ENCODE measurements at regions not wholly inside any gene's neighbourhood (a gene's known extent, or its start where the extent isn't known, plus 50 kb on each side); places are given as distances from the start of the nearest gene placed in this dataset.
"Not testable (repeated sequence)": the region's sequence is repeated elsewhere in the genome, so short reads cannot be mapped to it uniquely, and the experiment has no call there.

DNA sequence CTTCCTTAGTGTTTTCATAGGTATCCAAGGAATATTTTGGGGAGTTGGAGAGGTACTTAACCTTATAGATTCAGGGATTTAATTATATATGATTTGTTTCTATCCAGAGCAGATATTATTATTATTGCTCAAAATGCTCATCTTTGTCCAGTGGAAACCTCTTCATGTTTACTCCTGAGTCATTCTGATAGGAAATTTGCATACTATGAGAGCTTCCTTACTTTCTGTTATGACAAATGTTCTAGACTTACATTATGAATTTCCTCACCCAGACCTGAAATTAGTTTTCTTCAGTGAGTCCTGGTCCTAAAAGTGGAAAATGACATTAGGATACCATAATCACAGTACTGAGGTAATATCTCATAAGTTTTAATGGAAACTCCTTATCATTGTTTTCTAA lies 57.5 kb upstream of the PLPPR5 start:
- no peak for DNase-seq

DNA sequence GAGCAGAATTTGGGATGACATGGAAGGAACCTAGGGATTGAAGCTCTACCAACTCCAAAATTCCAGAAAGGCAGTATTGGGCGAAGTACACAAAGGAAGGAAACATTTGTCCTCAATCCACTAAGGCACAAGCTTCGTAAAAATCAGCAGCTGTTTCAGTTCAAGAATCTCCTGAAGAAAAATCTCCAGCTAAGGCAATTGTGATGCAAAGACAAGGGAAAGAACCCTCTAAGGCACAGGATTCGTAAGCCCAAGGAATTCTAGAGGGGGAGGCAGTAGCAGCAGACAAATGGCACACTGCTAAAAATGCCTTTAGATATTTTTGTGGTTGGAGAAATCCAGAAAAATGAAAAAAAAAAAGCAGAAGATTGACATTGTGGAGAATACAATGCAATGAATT lies 64.5 kb upstream of the PLPPR5 start:
- no peak for DNase-seq

DNA sequence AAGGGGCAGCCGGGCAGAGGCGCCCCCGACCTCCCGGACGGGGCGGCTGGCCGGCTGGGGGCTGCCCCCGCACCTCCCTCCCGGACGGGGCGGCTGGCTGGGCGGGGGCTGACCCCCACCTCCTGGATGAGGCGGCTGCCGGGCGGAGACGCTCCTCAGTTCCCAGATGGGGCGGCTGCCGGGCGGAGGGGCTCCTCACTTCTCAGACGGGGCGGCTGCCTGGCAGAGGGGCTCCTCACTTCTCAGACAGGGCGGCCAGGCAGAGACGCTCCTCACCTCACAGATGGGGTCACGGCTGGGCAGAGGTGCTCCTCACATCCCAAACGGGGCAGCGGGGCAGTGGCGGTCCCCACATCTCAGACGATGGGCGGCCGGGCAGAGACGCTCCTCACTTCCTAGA lies 73.9 kb upstream of the PLPPR5 start:
- DNase-seq, result not testable (repeated sequence)

DNA sequence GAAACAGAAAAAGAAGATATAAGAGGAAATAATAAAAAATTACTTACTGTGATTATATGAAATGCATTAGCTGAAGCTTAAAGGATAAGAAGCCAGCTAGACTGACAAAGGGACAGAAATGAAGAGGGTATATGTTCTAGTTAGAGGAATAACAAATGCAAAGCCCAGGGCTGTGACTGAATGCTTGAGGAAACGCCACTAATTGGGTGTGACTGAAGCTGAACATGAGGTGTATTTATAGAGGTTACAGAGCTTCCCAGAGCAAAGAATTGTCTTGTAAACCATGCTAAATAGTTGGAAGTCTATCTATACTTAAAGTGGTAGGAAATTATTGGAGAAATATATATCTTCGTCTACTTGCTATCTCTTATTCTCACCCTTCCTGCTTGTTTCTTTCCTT lies 77.7 kb upstream of the PLPPR5 start:
- no peak for DNase-seq

DNA sequence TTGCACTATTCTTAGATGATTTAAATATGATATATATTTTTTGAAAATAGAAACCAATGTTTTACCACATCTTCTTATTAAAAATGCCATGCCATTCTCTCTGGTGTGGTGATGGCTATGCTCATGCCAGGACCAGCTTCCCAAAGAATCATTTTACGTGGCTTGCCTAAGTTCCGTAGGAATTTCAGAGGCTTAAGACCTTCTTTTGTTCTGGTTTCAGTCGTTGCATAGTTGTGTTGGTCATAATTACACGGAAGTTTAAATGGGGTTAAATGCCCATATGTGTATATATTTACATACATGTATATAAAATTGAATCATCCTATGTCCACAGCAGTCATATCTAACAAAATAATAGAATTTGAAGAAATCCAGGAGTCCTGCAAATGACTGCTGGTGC lies 78.7 kb upstream of the PLPPR5 start:
- DNase-seq, result no peak

GRCh38 chr1:99084562-99084961 lies 79.9 kb upstream of the PLPPR5 start:
- no peak for DNase-seq

- DNase-seq, result no peak
These were observed 81.4 kb upstream of the PLPPR5 start for GRCh38 chr1:99086057-99086456.

DNA sequence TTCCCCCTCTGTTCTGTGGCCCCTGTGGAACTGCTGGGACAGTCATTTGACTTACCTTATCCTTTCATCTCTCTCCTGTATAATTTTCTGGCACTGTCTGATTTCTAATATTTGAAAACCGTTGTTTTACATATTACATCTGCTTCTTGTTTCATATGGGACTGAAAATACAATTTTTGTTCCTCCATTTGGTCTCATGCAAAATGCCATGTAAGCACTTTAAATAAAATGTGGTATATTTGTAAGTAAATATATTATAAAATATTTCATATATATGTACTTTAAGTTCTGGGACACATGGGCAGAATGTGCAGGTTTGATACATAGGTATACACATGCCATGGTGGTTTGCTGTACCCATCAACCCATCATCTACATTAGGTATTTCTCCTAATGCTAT lies 93.9 kb upstream of the PLPPR5 start:
- no peak for DNase-seq

GRCh38 chr1:99106274-99106673 lies 101.6 kb upstream of the PLPPR5 start:
- no peak for DNase-seq

DNA sequence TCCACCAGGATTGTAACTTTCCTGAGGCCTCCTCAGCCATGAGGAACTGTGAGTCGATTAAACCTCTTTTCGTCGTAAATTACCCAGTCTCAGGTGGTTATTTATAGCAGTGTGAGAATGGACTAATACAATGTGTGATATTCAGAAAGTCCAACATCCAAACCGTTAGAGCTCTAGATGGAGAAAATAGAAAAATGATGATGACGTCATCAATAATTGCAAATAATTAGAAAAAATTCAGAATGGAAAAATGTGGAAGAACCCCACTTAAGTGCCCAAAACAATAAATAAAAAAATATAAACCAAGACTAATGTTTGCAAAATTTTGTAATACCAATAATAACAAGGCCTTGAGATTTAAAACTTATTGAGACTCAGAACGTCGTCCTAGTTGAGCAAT lies 103.0 kb upstream of the PLPPR5 start:
- no peak for DNase-seq

GRCh38 chr1:99110140-99111041 lies 105.7 kb upstream of the PLPPR5 start:
- DNase-seq, result no peak

DNA sequence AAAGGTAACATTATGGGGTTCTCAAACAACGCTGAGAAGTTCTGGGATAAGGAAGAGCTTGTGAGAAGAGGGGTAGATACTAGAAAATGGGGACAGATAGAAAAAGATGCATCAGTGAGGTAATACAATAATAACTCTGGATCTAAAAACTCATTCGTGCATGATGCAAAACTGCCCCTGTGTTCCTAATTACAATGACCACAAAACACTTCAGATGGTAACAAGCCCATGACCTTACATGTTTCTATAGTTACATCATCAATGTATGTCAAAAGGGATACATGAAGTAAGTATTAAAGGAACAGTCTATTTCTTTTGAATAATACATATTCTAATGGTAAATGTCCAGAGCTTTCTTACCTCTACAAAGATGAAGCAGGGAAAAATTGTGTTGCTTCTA lies 110.6 kb upstream of the PLPPR5 start:
- DNase-seq, result no peak

- no peak for DNase-seq
These were observed 114.5 kb upstream of the PLPPR5 start for GRCh38 chr1:99119188-99119587.

GRCh38 chr1:99122039-99122438 lies 117.4 kb upstream of the PLPPR5 start:
- no peak for DNase-seq

DNA sequence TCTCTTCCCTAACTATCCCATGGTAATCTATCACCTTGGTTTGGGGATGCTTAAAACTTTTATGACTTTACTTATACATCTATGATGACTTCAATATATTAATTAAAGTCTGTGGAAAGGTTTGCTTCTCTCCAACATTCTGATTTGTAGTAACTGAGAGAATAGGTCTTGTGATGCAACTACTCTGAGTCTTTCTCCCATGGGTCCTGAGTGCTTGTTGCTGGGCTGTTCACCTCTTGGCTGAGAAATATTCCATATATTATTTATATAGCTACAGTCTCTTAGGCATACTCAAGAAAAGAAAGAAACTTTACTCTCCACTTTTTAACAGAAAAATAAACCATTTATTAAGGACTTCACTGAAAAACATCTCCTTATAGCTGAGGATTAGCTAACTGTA lies 119.3 kb upstream of the PLPPR5 start:
- DNase-seq, result no peak

DNA sequence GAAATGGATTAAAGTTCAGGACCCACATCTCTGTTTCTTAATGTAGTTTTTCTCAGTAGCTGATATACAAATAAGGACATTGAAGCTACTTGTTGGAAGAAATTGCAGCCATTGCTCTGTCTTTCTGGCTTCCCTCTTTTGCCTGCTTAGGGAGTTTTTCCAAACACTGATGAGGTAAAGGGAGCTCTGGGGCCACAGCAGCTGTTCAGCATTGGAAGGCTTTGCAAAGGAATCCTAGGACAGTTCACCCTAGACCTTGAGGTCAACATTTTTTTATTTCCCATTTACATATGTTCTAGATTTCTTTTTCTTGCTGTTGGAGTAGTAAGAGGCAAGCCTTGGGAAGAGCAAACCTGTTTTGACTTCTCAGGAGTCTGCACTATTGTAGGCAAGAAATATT lies 126.9 kb upstream of the PLPPR5 start:
- DNase-seq, result no peak

DNA sequence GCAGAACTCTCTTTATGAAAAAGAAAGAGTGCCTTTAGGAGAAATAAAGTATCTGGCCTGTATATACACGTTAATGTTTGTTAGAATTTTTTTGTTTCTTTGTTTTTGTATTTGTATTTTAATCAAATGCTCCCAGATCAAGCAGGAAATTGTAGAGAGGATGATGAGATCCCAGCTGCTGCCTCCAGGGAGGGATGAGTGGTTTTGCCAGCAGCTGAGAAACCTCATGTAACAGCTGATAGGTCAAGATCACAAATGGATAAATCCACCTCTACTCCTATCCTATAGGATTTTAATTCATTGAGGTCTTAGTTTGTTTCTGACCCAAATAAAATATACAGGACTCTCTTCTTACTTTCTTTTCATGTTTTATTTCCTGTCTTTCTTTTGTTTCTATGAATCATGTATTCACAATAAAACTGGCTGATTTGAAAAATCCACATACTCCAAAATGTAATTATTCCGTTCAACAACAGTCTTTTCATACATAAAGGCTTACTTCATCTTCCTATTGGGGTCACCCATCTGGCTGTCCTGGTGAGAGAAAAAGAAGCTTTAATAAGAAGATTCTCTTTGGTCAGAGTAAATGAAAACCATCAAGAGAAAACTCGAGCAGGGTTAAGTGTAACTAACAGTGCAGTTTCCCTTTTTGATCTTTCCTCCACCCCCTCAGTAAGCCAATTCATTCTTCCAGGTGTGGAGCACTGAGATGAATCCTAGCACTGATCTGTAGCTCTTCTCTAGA lies 129.3 kb upstream of the PLPPR5 start:
- no peak for DNase-seq

DNA sequence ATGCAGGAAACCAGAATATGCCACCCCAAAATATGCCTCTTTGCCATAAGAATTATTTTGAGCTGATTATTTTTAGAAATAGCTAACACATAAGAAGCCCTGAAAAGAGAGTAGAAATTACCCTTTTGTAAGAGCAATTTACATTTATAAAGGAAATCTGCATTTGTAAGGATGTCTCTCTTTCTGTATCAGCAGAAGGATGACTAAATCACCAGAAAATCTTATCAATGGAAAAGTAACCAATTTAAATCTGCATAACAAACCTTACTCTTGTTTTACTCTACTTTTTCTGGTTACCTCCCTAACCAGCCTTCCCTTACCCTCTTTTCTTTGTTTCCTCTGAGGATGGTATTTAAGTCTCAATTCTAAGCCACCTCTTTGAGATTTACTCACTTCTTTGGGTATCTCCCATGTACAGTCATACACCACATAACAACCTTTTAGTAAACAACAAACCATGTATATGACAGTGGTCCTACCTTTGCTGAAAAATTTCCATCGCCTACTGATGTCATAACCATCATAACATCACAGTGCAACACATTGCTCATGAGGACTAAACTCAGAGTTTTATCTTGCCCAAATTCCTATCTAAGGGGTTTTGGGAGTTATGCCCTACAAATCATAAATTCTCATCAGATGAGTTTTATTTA lies 126.6 kb upstream of the PLPPR4 start:
- no peak for DNase-seq

- no peak for DNase-seq
These were observed 124.4 kb upstream of the PLPPR4 start for GRCh38 chr1:99139876-99140275.

GRCh38 chr1:99146129-99146848 lies 118.0 kb upstream of the PLPPR4 start:
- DNase-seq, result no peak

DNA sequence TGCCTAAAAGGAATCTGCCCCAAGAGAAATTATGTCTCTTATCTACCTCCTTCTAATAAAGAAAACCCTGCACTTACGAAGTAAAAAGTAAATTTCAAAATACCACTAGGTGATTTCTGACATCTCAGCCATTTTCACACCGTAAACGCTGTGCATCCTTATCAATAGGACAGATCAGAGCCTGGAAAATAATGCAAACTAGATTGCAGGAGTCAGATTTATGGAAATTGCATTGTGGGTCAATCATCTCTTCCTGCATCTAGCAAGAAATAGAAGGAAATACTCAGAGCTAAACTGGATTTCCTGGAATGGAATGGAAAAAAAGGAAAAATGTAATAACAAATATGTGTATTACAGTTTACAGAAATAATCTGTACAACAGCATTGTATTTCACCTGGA lies 114.3 kb upstream of the PLPPR4 start:
- DNase-seq, result no peak

DNA sequence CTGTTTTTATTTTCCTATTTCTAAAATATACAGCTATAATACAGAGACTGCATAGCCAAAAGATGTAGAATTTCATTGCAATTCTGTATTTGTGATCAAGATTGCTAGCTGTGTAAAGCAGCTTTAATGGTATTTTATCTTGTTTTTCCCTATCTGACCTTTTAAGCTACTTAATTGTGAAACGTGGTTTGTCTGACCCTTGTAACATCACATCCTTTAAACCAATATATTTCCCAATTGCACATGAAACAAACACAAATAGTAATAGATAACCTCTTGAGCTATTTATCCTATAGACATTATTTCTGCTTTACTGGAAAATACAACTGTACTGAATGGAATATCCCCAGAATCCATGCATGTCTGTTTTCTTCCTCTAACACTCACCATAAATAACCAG lies 112.2 kb upstream of the PLPPR4 start:
- no peak for DNase-seq

DNA sequence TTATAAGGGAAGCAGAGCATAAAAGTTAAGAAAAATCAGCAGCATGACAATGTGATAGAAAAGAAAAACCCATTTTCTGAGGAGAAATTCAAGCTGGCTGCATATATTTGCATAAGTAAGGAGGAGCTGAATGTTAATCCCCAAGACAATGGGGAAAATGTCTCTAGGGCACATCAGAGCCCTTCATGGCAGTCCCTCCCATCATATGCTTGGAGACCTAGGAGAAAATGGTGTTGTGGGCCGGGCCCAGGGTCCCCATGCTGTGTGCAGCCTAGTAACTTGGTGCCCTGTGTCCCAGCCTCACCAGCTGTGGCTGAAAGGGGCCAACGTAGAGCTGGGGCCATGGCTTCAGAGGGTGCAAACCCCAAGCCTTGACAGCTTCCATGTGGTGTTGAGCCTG lies 100.6 kb upstream of the PLPPR4 start:
- DNase-seq, result no peak

Measured in CD4-positive, alpha-beta T cell treated with Interleukin-15 for 1 hour (primary cell).